ENCODE measurements at regions not wholly inside any gene's neighbourhood (a gene's known extent, or its start where the extent isn't known, plus 50 kb on each side); places are given as distances from the start of the nearest gene placed in this dataset.

- no peak for TF ChIP-seq ZBTB26 (CRISPR knock-in tag; IDR thresholded peaks at IDR 0.05)
- no peak for TF ChIP-seq ELK1 (CRISPR knock-in tag; IDR thresholded peaks at IDR 0.05)
- no peak for TF ChIP-seq ZNF444 (CRISPR knock-in tag; IDR thresholded peaks at IDR 0.05)
- peak; percentile 78 for TF ChIP-seq DPF2 (IDR thresholded peaks at IDR 0.05)
- no peak for TF ChIP-seq HNRNPK (IDR thresholded peaks at IDR 0.05; ENCODE audit: low read depth, low read length, poor library complexity, severe bottlenecking)
- TF ChIP-seq CBX8 (IDR thresholded peaks at IDR 0.05; ENCODE audit: borderline replicate concordance, extremely low read depth, low read depth, low read length, poor library complexity, severe bottlenecking): no peak
- TF ChIP-seq MCM5 (IDR thresholded peaks at IDR 0.05; ENCODE audit: low read depth): no peak
- no peak for TF ChIP-seq FOXK1 (CRISPR knock-in tag; IDR thresholded peaks at IDR 0.05; ENCODE audit: borderline replicate concordance)
- TF ChIP-seq TBL1XR1 (IDR thresholded peaks at IDR 0.05; ENCODE audit: low read length in 2 of 2): peak in 1 of 2 experiments; percentile 62; a peak in 1 of 4 replicates
- no peak for TF ChIP-seq ZNF780A (CRISPR knock-in tag; IDR thresholded peaks at IDR 0.05)
- TF ChIP-seq KAT2B (IDR thresholded peaks at IDR 0.05; ENCODE audit: low read depth, low read length): no peak
- peak; percentile 65 for TF ChIP-seq CXXC5 (CRISPR knock-in tag; IDR thresholded peaks at IDR 0.05)
- TF ChIP-seq CREB3 (tag; conservative IDR thresholded peaks at IDR 0.05; ENCODE audit: low read depth): no peak
- TF ChIP-seq ELF1 (tag; IDR thresholded peaks at IDR 0.05): no peak
- no peak for TF ChIP-seq MCM2 (IDR thresholded peaks at IDR 0.05; ENCODE audit: low read depth)
- no peak for TF ChIP-seq ZNF445 (CRISPR knock-in tag; IDR thresholded peaks at IDR 0.05; ENCODE audit: low read depth)
- no peak for TF ChIP-seq CBX3 (IDR thresholded peaks at IDR 0.05; ENCODE audit: borderline replicate concordance in 1 of 2, low read length in 2 of 2)
- no peak for TF ChIP-seq CBX5 (IDR thresholded peaks at IDR 0.05; ENCODE audit: borderline replicate concordance, low read depth)
- no peak for TF ChIP-seq KLF16 (IDR thresholded peaks at IDR 0.05)
- no peak for TF ChIP-seq ZNF3 (CRISPR knock-in tag; IDR thresholded peaks at IDR 0.05)
- TF ChIP-seq ZC3H11A (IDR thresholded peaks at IDR 0.05; ENCODE audit: low read depth, low read length): no peak
- no peak for TF ChIP-seq IRF9 (tag; IDR thresholded peaks at IDR 0.05)
- TF ChIP-seq MXD1 (CRISPR knock-in tag; IDR thresholded peaks at IDR 0.05; ENCODE audit: borderline replicate concordance, poor library complexity, severe bottlenecking): no peak
- TF ChIP-seq E2F1 (CRISPR knock-in tag; IDR thresholded peaks at IDR 0.05): no peak
These were observed 127.4 kb downstream of the CD24 start (continued) for GRCh38 chr6:106847116-106847515.

All from K562 (cell line).